GM18520 (cell line): ENCODE measurements at regions not wholly inside any gene's neighbourhood (a gene's known extent, or its start where the extent isn't known, plus 50 kb on each side); places are given as distances from the start of the nearest gene placed in this dataset.

Source experiments
- ATAC-seq: cut with Tn5 transposase; IDR thresholded peaks from one replicate; pipeline ENCODE4 v1.9.1; 2021; ENCODE audit not compliant: unreplicated experiment

- ATAC-seq = no peak
Observed at GRCh38 chr10:88107296-88108097, 244.1 kb downstream of the PTEN start.

- ATAC-seq = no peak
Observed at GRCh38 chr10:88108115-88108610, 244.7 kb downstream of the PTEN start.

GRCh38 chr10:88110355-88110754, 246.9 kb downstream of the PTEN start:
- ATAC-seq = no peak

- no peak for ATAC-seq
Observed at GRCh38 chr10:88110822-88111221, 247.4 kb downstream of the PTEN start.

GRCh38 chr10:88111294-88111693, 247.9 kb downstream of the PTEN start:
- ATAC-seq = no peak

GRCh38 chr10:88113232-88113631, 249.8 kb downstream of the PTEN start:
- ATAC-seq = no peak

GRCh38 chr10:88113657-88114272, 250.3 kb downstream of the PTEN start:
- no peak for ATAC-seq

- ATAC-seq = no peak
Observed at GRCh38 chr10:88114368-88114767, 250.9 kb downstream of the PTEN start.

GRCh38 chr10:88115407-88115806, 252.0 kb downstream of the PTEN start:
- ATAC-seq = no peak

GRCh38 chr10:88115968-88116367, 252.5 kb downstream of the PTEN start:
- ATAC-seq = no peak

- ATAC-seq = no peak
Observed at GRCh38 chr10:88116481-88116880, 253.1 kb downstream of the PTEN start.

- ATAC-seq = no peak
Observed at GRCh38 chr10:88116971-88117626, 253.7 kb downstream of the PTEN start.

GRCh38 chr10:88117869-88118632, 254.6 kb downstream of the PTEN start:
- ATAC-seq = no peak

GRCh38 chr10:88118729-88119128, 255.3 kb downstream of the PTEN start:
- no peak for ATAC-seq

GRCh38 chr10:88119160-88119559, 255.7 kb downstream of the PTEN start:
- ATAC-seq = no peak

- ATAC-seq = no peak
Observed at GRCh38 chr10:88120075-88120474, 256.6 kb downstream of the PTEN start.

- ATAC-seq = no peak
Observed at GRCh38 chr10:88120599-88121333, 257.3 kb downstream of the PTEN start.

GRCh38 chr10:88121361-88121760, 257.9 kb downstream of the PTEN start:
- no peak for ATAC-seq

- no peak for ATAC-seq
Observed at GRCh38 chr10:88122145-88122544, 258.7 kb downstream of the PTEN start.

GRCh38 chr10:88122576-88122975, 259.2 kb downstream of the PTEN start:
- no peak for ATAC-seq
